DOHH2 (cell line): ENCODE measurements at regions not wholly inside any gene's neighbourhood (a gene's known extent, or its start where the extent isn't known, plus 50 kb on each side); places are given as distances from the start of the nearest gene placed in this dataset.

Experiments
- EZH2phosphoT487 ChIP-seq: fragments of 200-600 bp; sonication (generic); IDR thresholded peaks from 2 replicates; pipeline ENCODE4 v1.6.1; 2017; ENCODE audit warnings: borderline replicate concordance, mild to moderate bottlenecking, antibody characterized with exemption, low read length, moderate library complexity, mixed read lengths
- TF ChIP-seq, protein P1 (sequence below): fragments of 200-600 bp; sonication (generic); IDR thresholded peaks from one replicate; pipeline ENCODE4 v1.5.1; 2014; ENCODE audit warnings: antibody characterized with exemption, mild to moderate bottlenecking, low read depth, low read length; ENCODE audit not compliant: poor library complexity, severe bottlenecking

DNA sequence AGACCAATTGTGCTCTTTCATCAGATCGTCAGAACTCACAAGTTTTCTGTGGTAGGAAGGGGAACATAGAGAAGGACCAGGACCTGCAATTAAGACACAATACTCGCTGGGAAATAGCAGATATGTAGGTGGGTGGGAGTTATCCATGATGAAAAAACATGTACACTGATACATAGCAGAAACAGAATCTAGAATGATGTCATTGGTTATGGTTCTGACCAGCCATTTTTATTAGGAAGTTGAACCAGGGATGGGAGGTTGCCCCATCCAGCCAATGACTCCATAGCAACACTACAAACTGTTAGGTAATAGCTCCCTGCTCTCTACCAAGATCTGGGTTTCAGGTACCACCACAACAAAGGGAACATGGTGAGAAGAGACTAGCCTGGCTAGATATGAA is 393.5 kb upstream of the PBX1 start:
- no peak for TF ChIP-seq EZH2phosphoT487
- TF ChIP-seq, protein P1, sequence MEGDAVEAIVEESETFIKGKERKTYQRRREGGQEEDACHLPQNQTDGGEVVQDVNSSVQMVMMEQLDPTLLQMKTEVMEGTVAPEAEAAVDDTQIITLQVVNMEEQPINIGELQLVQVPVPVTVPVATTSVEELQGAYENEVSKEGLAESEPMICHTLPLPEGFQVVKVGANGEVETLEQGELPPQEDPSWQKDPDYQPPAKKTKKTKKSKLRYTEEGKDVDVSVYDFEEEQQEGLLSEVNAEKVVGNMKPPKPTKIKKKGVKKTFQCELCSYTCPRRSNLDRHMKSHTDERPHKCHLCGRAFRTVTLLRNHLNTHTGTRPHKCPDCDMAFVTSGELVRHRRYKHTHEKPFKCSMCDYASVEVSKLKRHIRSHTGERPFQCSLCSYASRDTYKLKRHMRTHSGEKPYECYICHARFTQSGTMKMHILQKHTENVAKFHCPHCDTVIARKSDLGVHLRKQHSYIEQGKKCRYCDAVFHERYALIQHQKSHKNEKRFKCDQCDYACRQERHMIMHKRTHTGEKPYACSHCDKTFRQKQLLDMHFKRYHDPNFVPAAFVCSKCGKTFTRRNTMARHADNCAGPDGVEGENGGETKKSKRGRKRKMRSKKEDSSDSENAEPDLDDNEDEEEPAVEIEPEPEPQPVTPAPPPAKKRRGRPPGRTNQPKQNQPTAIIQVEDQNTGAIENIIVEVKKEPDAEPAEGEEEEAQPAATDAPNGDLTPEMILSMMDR, result no peak
